Gastrocnemius medialis (tissue), 4 donors: ENCODE measurements at regions not wholly inside any gene's neighbourhood (a gene's known extent, or its start where the extent isn't known, plus 50 kb on each side); places are given as distances from the start of the nearest gene placed in this dataset.

Experiments
- CTCF ChIP-seq, 5 experiments: fragments of 450-650 bp in 3 of 5; fragments of 200-600 bp in 2 of 5; sonication (generic) in 2 of 5; IDR thresholded peaks in 4 of 5; conservative IDR thresholded peaks in 1 of 5; 1 replicate in 4 of 5; 2 replicates in 1 of 5; pipeline ENCODE4 v1.5.1; 2016 to 2019; ENCODE audit warnings: antibody characterized with exemption in 5 of 5, mild to moderate bottlenecking in 3 of 5, moderate library complexity in 3 of 5
- POLR2A ChIP-seq, 2 donors: fragments of 450-650 bp; IDR thresholded peaks; one replicate each; pipeline ENCODE4 v1.6.1; 2017; ENCODE audit warnings: antibody characterized with exemption in 2 of 2, mild to moderate bottlenecking in 2 of 2, moderate library complexity in 2 of 2

GRCh38 chr2:133726973-133727372 is 158.7 kb upstream of the NCKAP5 start:
- TF ChIP-seq POLR2A (IDR thresholded peaks at IDR 0.05) = no peak
- TF ChIP-seq CTCF (IDR thresholded peaks at IDR 0.05 in 4 of 5, conservative IDR thresholded peaks at IDR 0.05 in 1 of 5) = no peak
